HG03439 (cell line): ENCODE measurements at regions not wholly inside any gene's neighbourhood (a gene's known extent, or its start where the extent isn't known, plus 50 kb on each side); places are given as distances from the start of the nearest gene placed in this dataset.

ENCODE experiments used
- ATAC-seq: cut with Tn5 transposase; IDR thresholded peaks from one replicate; pipeline ENCODE4 v1.9.1; 2021; ENCODE audit warnings: mild to moderate bottlenecking, moderate library complexity; ENCODE audit not compliant: unreplicated experiment

- ATAC-seq: no peak
Measured at GRCh38 chr3:40848421-40848820, 323.7 kb downstream of the ZNF621 start.

GRCh38 chr3:40850861-40851260 is 326.1 kb downstream of the ZNF621 start:
- ATAC-seq: no peak

- ATAC-seq: no peak
Measured at GRCh38 chr3:40851836-40852235, 327.1 kb downstream of the ZNF621 start.

- ATAC-seq: no peak
Measured at GRCh38 chr3:40852712-40853111, 328.0 kb downstream of the ZNF621 start.

GRCh38 chr3:40853474-40853873 is 328.7 kb downstream of the ZNF621 start:
- ATAC-seq: no peak

- ATAC-seq: no peak
Measured at GRCh38 chr3:40855871-40856270, 331.1 kb downstream of the ZNF621 start.

GRCh38 chr3:40858364-40859115 is 333.8 kb downstream of the ZNF621 start:
- no peak for ATAC-seq

GRCh38 chr3:40862946-40863345 is 336.4 kb upstream of the CTNNB1 start:
- ATAC-seq: no peak

GRCh38 chr3:40864146-40864782 is 335.0 kb upstream of the CTNNB1 start:
- no peak for ATAC-seq

GRCh38 chr3:40864915-40865314 is 334.4 kb upstream of the CTNNB1 start:
- no peak for ATAC-seq

GRCh38 chr3:40867797-40868196 is 331.5 kb upstream of the CTNNB1 start:
- ATAC-seq: no peak

- no peak for ATAC-seq
Measured at GRCh38 chr3:40869013-40869412, 330.3 kb upstream of the CTNNB1 start.

- no peak for ATAC-seq
Measured at GRCh38 chr3:40869939-40870338, 329.4 kb upstream of the CTNNB1 start.

GRCh38 chr3:40871394-40871793 is 327.9 kb upstream of the CTNNB1 start:
- no peak for ATAC-seq

GRCh38 chr3:40872258-40872920 is 326.9 kb upstream of the CTNNB1 start:
- ATAC-seq: no peak

- no peak for ATAC-seq
Measured at GRCh38 chr3:40873476-40873875, 325.8 kb upstream of the CTNNB1 start.

GRCh38 chr3:40873934-40874699 is 325.2 kb upstream of the CTNNB1 start:
- ATAC-seq: no peak

GRCh38 chr3:40875581-40875980 is 323.7 kb upstream of the CTNNB1 start:
- ATAC-seq: no peak

GRCh38 chr3:40876009-40876408 is 323.3 kb upstream of the CTNNB1 start:
- no peak for ATAC-seq

- no peak for ATAC-seq
Measured at GRCh38 chr3:40876496-40876895, 322.8 kb upstream of the CTNNB1 start.
